Mesendoderm (in vitro differentiated cells): ENCODE measurements at regions not wholly inside any gene's neighbourhood (a gene's known extent, or its start where the extent isn't known, plus 50 kb on each side); places are given as distances from the start of the nearest gene placed in this dataset.

ENCODE experiments used
- DNase-seq: peaks from one replicate; pipeline ENCODE4 v3.0.0; 2013
- H2AK5ac ChIP-seq: 2 replicates; pipeline ENCODE4 v1.6.1; 2013; ENCODE audit warnings: low read length, inconsistent platforms
- H2BK120ac ChIP-seq: 2 replicates; pipeline ENCODE4 v1.6.1; 2013; ENCODE audit warnings: low read depth, mild to moderate bottlenecking, low read length, moderate library complexity, mixed read lengths
- H2BK15ac ChIP-seq: replicated peaks from 2 replicates; pipeline ENCODE4 v1.6.1; 2013; ENCODE audit warnings: low read depth, mild to moderate bottlenecking, moderate library complexity
- H2BK5ac ChIP-seq: 2 replicates; pipeline ENCODE4 v1.6.1; 2013; ENCODE audit warnings: low read length, inconsistent platforms
- H3K18ac ChIP-seq: 2 replicates; pipeline ENCODE4 v1.6.1; 2013; ENCODE audit warnings: mild to moderate bottlenecking, low read length, mixed read lengths
- H3K23ac ChIP-seq: one replicate; pipeline ENCODE4 v1.6.1; 2013; ENCODE audit warnings: low read length
- H3K27ac ChIP-seq: 2 replicates; pipeline ENCODE4 v1.5.1; 2013; ENCODE audit warnings: low read depth, mild to moderate bottlenecking, inconsistent platforms, low read length, moderate library complexity
- H3K27me3 ChIP-seq: 2 replicates; pipeline ENCODE4 v1.6.1; 2013; ENCODE audit warnings: low read length, control low read depth, mild to moderate bottlenecking, inconsistent platforms; ENCODE audit not compliant: insufficient read depth, poor library complexity
- H3K36me3 ChIP-seq: 2 replicates; pipeline ENCODE4 v1.6.1; 2013; ENCODE audit warnings: low read length, inconsistent platforms; ENCODE audit not compliant: control insufficient read depth, insufficient read depth
- H3K4ac ChIP-seq: one replicate; pipeline ENCODE4 v1.6.1; 2013; ENCODE audit warnings: low read depth, mild to moderate bottlenecking, low read length, moderate library complexity
- H3K4me1 ChIP-seq: 2 replicates; pipeline ENCODE4 v1.6.1; 2013; ENCODE audit warnings: low read depth, low read length, inconsistent platforms; ENCODE audit not compliant: control insufficient read depth
- H3K4me2 ChIP-seq: 2 replicates; pipeline ENCODE4 v1.6.1; 2013; ENCODE audit warnings: low read length
- H3K4me3 ChIP-seq: 2 replicates; pipeline ENCODE4 v1.5.1; 2013; ENCODE audit warnings: mild to moderate bottlenecking, low read length
- H3K56ac ChIP-seq: one replicate; pipeline ENCODE4 v1.6.1; 2013; ENCODE audit warnings: low read length
- H3K79me1 ChIP-seq: 2 replicates; pipeline ENCODE4 v1.6.1; 2013; ENCODE audit warnings: low read length, inconsistent platforms
- H3K79me2 ChIP-seq: 2 replicates; pipeline ENCODE4 v1.6.1; 2013; ENCODE audit warnings: mild to moderate bottlenecking, low read length; ENCODE audit not compliant: control insufficient read depth, insufficient read depth
- H3K9ac ChIP-seq: 2 replicates; pipeline ENCODE4 v1.6.1; 2013; ENCODE audit warnings: low read length, inconsistent platforms
- H4K5ac ChIP-seq: one replicate; pipeline ENCODE4 v1.6.1; 2013; ENCODE audit warnings: low read length
- H4K8ac ChIP-seq: one replicate; pipeline ENCODE4 v1.6.1; 2013; ENCODE audit warnings: low read depth, mild to moderate bottlenecking, control low read depth, low read length, moderate library complexity
- WGBS: extraction: QIAGEN DNeasy Blood & Tissue Kit; methylation state at CpG from one replicate; pipeline ENCODE4 v1.1.7; 2013; ENCODE audit warnings: low lambda C conversion rate, missing lambda C conversion rate; ENCODE audit not compliant: insufficient coverage; ENCODE audit errors: extremely low coverage; 5-methylcytosine and 5-hydroxymethylcytosine counted together

GRCh38 chr9:129397335-129397734, 219.3 kb upstream of the IER5L start:
- H3K23ac ChIP-seq, result no peak overlapping the region
- H3K4ac ChIP-seq, result no peak overlapping the region
- WGBS, result 100% methylated on average over 5 of the region's 6 CpGs
- H4K5ac ChIP-seq, result no peak overlapping the region
- no peak overlapping the region for H3K4me2 ChIP-seq
- no peaks in the 10 kb centered on the region for H3K4me1 ChIP-seq
- no peak overlapping the region for H3K4me3 ChIP-seq
- H3K9ac ChIP-seq, result no peak overlapping the region
- H3K36me3 ChIP-seq, result no peaks in the 10 kb centered on the region
- no peak for DNase-seq
- no peak overlapping the region for H2BK15ac ChIP-seq
- no peak overlapping the region for H4K8ac ChIP-seq
- H3K27me3 ChIP-seq, result no peaks in the 10 kb centered on the region
- no peaks in the 10 kb centered on the region for H3K79me2 ChIP-seq
- H2BK120ac ChIP-seq, result no peak overlapping the region
- H2AK5ac ChIP-seq, result no peak overlapping the region
- H2BK5ac ChIP-seq, result no peak overlapping the region
- no peak overlapping the region for H3K56ac ChIP-seq
- H3K27ac ChIP-seq, result no peak overlapping the region
- no peak overlapping the region for H3K18ac ChIP-seq
- H3K79me1 ChIP-seq, result no peaks in the 10 kb centered on the region

- H3K27me3 ChIP-seq, result no peaks in the 10 kb centered on the region
- no peak overlapping the region for H3K4ac ChIP-seq
- no peak overlapping the region for H3K9ac ChIP-seq
- H2BK15ac ChIP-seq, result no peak overlapping the region
- H4K5ac ChIP-seq, result no peak overlapping the region
- no peak overlapping the region for H3K4me3 ChIP-seq
- no peak overlapping the region for H3K27ac ChIP-seq
- WGBS, result 100% methylated on average over 1 of the region's 1 CpG
- no peaks in the 10 kb centered on the region for H3K36me3 ChIP-seq
- H3K56ac ChIP-seq, result no peak overlapping the region
- no peak overlapping the region for H2BK120ac ChIP-seq
- H2AK5ac ChIP-seq, result no peak overlapping the region
- H3K79me2 ChIP-seq, result no peaks in the 10 kb centered on the region
- H3K18ac ChIP-seq, result no peak overlapping the region
- H3K79me1 ChIP-seq, result no peaks in the 10 kb centered on the region
- H2BK5ac ChIP-seq, result no peak overlapping the region
- H3K4me1 ChIP-seq, result no peaks in the 10 kb centered on the region
- H4K8ac ChIP-seq, result no peak overlapping the region
- no peak overlapping the region for H3K23ac ChIP-seq
- H3K4me2 ChIP-seq, result no peak overlapping the region
- no peak for DNase-seq
Observed at GRCh38 chr9:129396365-129396708, 218.3 kb upstream of the IER5L start.

GRCh38 chr9:129395633-129396364, 217.7 kb upstream of the IER5L start:
- Histone ChIP-seq H2BK15ac (no peak overlapping the region), H3K4me1 (no peaks in the 10 kb centered on the region), H3K4me3 (no peak overlapping the region), H3K56ac (no peak overlapping the region), H3K23ac (no peak overlapping the region), H3K4ac (no peak overlapping the region), H4K5ac (no peak overlapping the region), H3K27ac (no peak overlapping the region), H3K9ac (no peak overlapping the region), H3K79me2 (no peaks in the 10 kb centered on the region), H3K4me2 (no peak overlapping the region), H2BK120ac (no peak overlapping the region), H3K36me3 (no peaks in the 10 kb centered on the region), H4K8ac (no peak overlapping the region), H3K79me1 (no peaks in the 10 kb centered on the region), H2AK5ac (no peak overlapping the region), H2BK5ac (no peak overlapping the region), H3K18ac (no peak overlapping the region), H3K27me3 (no peaks in the 10 kb centered on the region)
- DNase-seq, result no peak
- WGBS, result 100% methylated on average over 3 of the region's 3 CpGs

- no peak overlapping the region for H3K56ac ChIP-seq
- no peaks in the 10 kb centered on the region for H3K79me1 ChIP-seq
- no peak overlapping the region for H2AK5ac ChIP-seq
- no peak overlapping the region for H4K5ac ChIP-seq
- H3K23ac ChIP-seq, result no peak overlapping the region
- H3K27me3 ChIP-seq, result no peaks in the 10 kb centered on the region
- WGBS, result no CpG with 5 or more reads among the region's 3 CpGs
- no peaks in the 10 kb centered on the region for H3K79me2 ChIP-seq
- no peak overlapping the region for H3K27ac ChIP-seq
- no peak overlapping the region for H3K4me2 ChIP-seq
- H3K4me1 ChIP-seq, result no peaks in the 10 kb centered on the region
- H3K18ac ChIP-seq, result no peak overlapping the region
- H3K4me3 ChIP-seq, result no peak overlapping the region
- H3K36me3 ChIP-seq, result no peaks in the 10 kb centered on the region
- no peak overlapping the region for H2BK15ac ChIP-seq
- H2BK5ac ChIP-seq, result no peak overlapping the region
- H3K9ac ChIP-seq, result no peak overlapping the region
- no peak overlapping the region for H2BK120ac ChIP-seq
- H3K4ac ChIP-seq, result no peak overlapping the region
- no peak overlapping the region for H4K8ac ChIP-seq
- no peak for DNase-seq
Observed at GRCh38 chr9:129394886-129395279, 216.8 kb upstream of the IER5L start.

GRCh38 chr9:129394061-129394885, 216.2 kb upstream of the IER5L start:
- Histone ChIP-seq H2BK5ac (no peak overlapping the region), H3K23ac (no peak overlapping the region), H3K4ac (no peak overlapping the region), H3K27me3 (no peaks in the 10 kb centered on the region), H3K56ac (no peak overlapping the region), H3K4me3 (no peak overlapping the region), H2BK120ac (no peak overlapping the region), H3K4me1 (no peaks in the 10 kb centered on the region), H3K4me2 (no peak overlapping the region), H4K5ac (no peak overlapping the region), H3K9ac (no peak overlapping the region), H3K79me1 (no peaks in the 10 kb centered on the region), H2BK15ac (no peak overlapping the region), H3K27ac (no peak overlapping the region), H3K79me2 (no peaks in the 10 kb centered on the region), H3K36me3 (no peaks in the 10 kb centered on the region), H3K18ac (no peak overlapping the region), H2AK5ac (no peak overlapping the region), H4K8ac (no peak overlapping the region)
- no peak for DNase-seq
- WGBS, result no CpG with 5 or more reads among the region's 25 CpGs
